ENCODE measurements at regions not wholly inside any gene's neighbourhood (a gene's known extent, or its start where the extent isn't known, plus 50 kb on each side); places are given as distances from the start of the nearest gene placed in this dataset.
"Not testable (repeated sequence)": the region's sequence is repeated elsewhere in the genome, so short reads cannot be mapped to it uniquely, and the experiment has no call there.

DNA sequence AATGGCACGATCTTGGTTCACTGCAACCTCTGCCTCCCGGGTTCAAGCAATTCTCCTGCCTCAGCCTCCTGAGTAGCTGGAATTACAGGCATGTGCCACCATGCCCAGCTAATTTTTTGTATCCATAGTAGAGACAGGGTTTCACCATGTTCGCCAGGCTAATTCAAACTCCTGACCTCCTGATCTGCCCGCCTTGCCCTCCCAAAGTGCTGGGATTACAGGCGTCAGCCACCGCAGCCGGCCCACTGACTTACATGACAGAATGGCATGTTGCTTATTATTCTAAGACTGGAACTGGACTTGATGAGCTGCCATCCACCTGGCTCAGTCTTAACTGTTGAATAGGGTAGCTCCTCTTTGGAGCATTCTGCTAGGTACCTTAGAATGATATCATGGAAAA lies 363.6 kb upstream of the CCNH start:
- DNase-seq (ENCODE audit: low read depth, low spot score); FAIRE-seq; CTCF ChIA-PET; H3K9me3 ChIP-seq (replicated peaks; ENCODE audit: control insufficient read depth, insufficient read depth, low read length); H3K4me1 ChIP-seq (ENCODE audit: control insufficient read depth, insufficient read depth, low read length); in situ Hi-C loops (cut with MboI); H3K4me2 ChIP-seq (ENCODE audit: control insufficient read depth, insufficient read depth); RAD21 ChIA-PET (ENCODE audit: unreplicated experiment); ATAC-seq; H2AFZ ChIP-seq (ENCODE audit: control insufficient read depth, low read depth, low read length); H3K79me2 ChIP-seq (ENCODE audit: control insufficient read depth, insufficient read depth, low read length); H3K27ac ChIP-seq (ENCODE audit: control insufficient read depth, insufficient read depth); H3K27me3 ChIP-seq (replicated peaks in 1 of 2; ENCODE audit: control insufficient read depth in 2 of 2, insufficient read depth in 2 of 2, low read length in 1 of 2); H3K4me3 ChIP-seq; BruUV-seq (replicated peaks); POLR2A ChIA-PET; H3K9ac ChIP-seq (ENCODE audit: control insufficient read depth, insufficient read depth, low read length); H3K36me3 ChIP-seq (ENCODE audit: control insufficient read depth in 2 of 2, insufficient read depth in 2 of 2, low read length in 1 of 2); intact Hi-C loops (cut with micrococcal nuclease; ENCODE audit: unreplicated experiment); H4K20me1 ChIP-seq (ENCODE audit: control insufficient read depth, insufficient read depth): not testable (repeated sequence)
- 70% methylated on average over 7 of the region's 7 CpGs for WGBS (ENCODE audit: insufficient coverage, insufficient replicate concordance, low lambda C conversion rate, missing lambda C conversion rate)
- SMC1A ChIA-PET (ENCODE audit: uncharacterized antibody, unreplicated experiment) = interaction anchor here (1.6 kb wide), 1 partner anchor 10 kb away, joined by 3 read pairs; no protein-coding TSS in a partner anchor

GRCh38 chr5:87775228-87775627 lies 362.5 kb upstream of the CCNH start:
- no peak overlapping the region for H3K9ac ChIP-seq (ENCODE audit: control insufficient read depth, insufficient read depth, low read length)
- H3K27me3 ChIP-seq (replicated peaks in 1 of 2; ENCODE audit: control insufficient read depth in 2 of 2, insufficient read depth in 2 of 2, low read length in 1 of 2) = no peaks in the 10 kb centered on the region
- H3K9me3 ChIP-seq (replicated peaks; ENCODE audit: control insufficient read depth, insufficient read depth, low read length) = no peaks in the 10 kb centered on the region
- TF ChIP-seq, protein P1, sequence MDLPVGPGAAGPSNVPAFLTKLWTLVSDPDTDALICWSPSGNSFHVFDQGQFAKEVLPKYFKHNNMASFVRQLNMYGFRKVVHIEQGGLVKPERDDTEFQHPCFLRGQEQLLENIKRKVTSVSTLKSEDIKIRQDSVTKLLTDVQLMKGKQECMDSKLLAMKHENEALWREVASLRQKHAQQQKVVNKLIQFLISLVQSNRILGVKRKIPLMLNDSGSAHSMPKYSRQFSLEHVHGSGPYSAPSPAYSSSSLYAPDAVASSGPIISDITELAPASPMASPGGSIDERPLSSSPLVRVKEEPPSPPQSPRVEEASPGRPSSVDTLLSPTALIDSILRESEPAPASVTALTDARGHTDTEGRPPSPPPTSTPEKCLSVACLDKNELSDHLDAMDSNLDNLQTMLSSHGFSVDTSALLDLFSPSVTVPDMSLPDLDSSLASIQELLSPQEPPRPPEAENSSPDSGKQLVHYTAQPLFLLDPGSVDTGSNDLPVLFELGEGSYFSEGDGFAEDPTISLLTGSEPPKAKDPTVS (IDR thresholded peaks at IDR 0.05; ENCODE audit: low read depth, low read length) = no peak
- TF ChIP-seq POLR2A (IDR thresholded peaks at IDR 0.05; ENCODE audit: low read depth, low read length) (no peak), POLR2AphosphoS2 (IDR thresholded peaks at IDR 0.05; ENCODE audit: low read depth, low read length) (no peak), ZZZ3 (IDR thresholded peaks at IDR 0.05; ENCODE audit: control insufficient read depth, insufficient read length, low read depth) (no peak), SRF (IDR thresholded peaks at IDR 0.05; ENCODE audit: low read depth in 2 of 2, low read length in 2 of 2) (no peak), MYB (IDR thresholded peaks at IDR 0.05; ENCODE audit: borderline replicate concordance, low read depth, low read length) (no peak), CREM (IDR thresholded peaks at IDR 0.05; ENCODE audit: low read depth) (no peak), MEF2B (IDR thresholded peaks at IDR 0.05; ENCODE audit: partially characterized antibody, poor library complexity, severe bottlenecking) (no peak), HDAC6 (IDR thresholded peaks at IDR 0.05; ENCODE audit: unreplicated experiment) (no peak), FOXK2 (IDR thresholded peaks at IDR 0.05) (no peak), CTCF (IDR thresholded peaks at IDR 0.05 in 2 of 3, conservative IDR thresholded peaks at IDR 0.05 in 1 of 3; ENCODE audit: control insufficient read depth in 2 of 3, extremely low read depth in 1 of 3, insufficient read depth in 1 of 3, low read depth in 3 of 3, low read length in 3 of 3) (no peak), HDAC2 (IDR thresholded peaks at IDR 0.05) (no peak), CHD2 (IDR thresholded peaks at IDR 0.05; ENCODE audit: borderline replicate concordance, low read depth, low read length) (no peak), SREBF1 (IDR thresholded peaks at IDR 0.05; ENCODE audit: low read length) (no peak), GATAD2B (conservative IDR thresholded peaks at IDR 0.05; ENCODE audit: low read depth) (no peak), SMC3 (IDR thresholded peaks at IDR 0.05; ENCODE audit: borderline replicate concordance, low read length) (no peak), PML (IDR thresholded peaks at IDR 0.05; ENCODE audit: low read length) (no peak), EP300 (IDR thresholded peaks at IDR 0.05; ENCODE audit: borderline replicate concordance in 1 of 2, control insufficient read depth in 1 of 2, low read depth in 2 of 2, low read length in 2 of 2) (no peak)
- DNase-seq (ENCODE audit: low read depth, low spot score) = no peak
- ChIA-PET SMC1A (ENCODE audit: uncharacterized antibody, unreplicated experiment) (no interaction called here), RAD21 (ENCODE audit: unreplicated experiment) (no interaction called here), CTCF (no interaction called here), POLR2A (no interaction called here)
- no TSS peak for BruUV-seq (replicated peaks)
- H2AFZ ChIP-seq (ENCODE audit: control insufficient read depth, low read depth, low read length) = no peak overlapping the region
- H3K36me3 ChIP-seq (ENCODE audit: control insufficient read depth in 2 of 2, insufficient read depth in 2 of 2, low read length in 1 of 2) = no peaks in the 10 kb centered on the region
- H3K4me1 ChIP-seq (ENCODE audit: control insufficient read depth, insufficient read depth, low read length) = no peaks in the 10 kb centered on the region
- no peak overlapping the region for H3K4me3 ChIP-seq
- no peaks in the 10 kb centered on the region for H4K20me1 ChIP-seq (ENCODE audit: control insufficient read depth, insufficient read depth)
- H3K79me2 ChIP-seq (ENCODE audit: control insufficient read depth, insufficient read depth, low read length) = no peaks in the 10 kb centered on the region
- H3K4me2 ChIP-seq (ENCODE audit: control insufficient read depth, insufficient read depth) = no peak overlapping the region
- 19% methylated on average over 2 of the region's 2 CpGs for WGBS (ENCODE audit: insufficient coverage, insufficient replicate concordance, low lambda C conversion rate, missing lambda C conversion rate)
- intact Hi-C loops (cut with micrococcal nuclease; ENCODE audit: unreplicated experiment) (no loop called here), in situ Hi-C loops (cut with MboI) (no loop called here)
- no peak for FAIRE-seq
- no peak for ATAC-seq
- H3K27ac ChIP-seq (ENCODE audit: control insufficient read depth, insufficient read depth) = no peak overlapping the region

Data from GM12878 (cell line).